ENCODE measurements at regions not wholly inside any gene's neighbourhood (a gene's known extent, or its start where the extent isn't known, plus 50 kb on each side); places are given as distances from the start of the nearest gene placed in this dataset.
"Not testable (repeated sequence)": the region's sequence is repeated elsewhere in the genome, so short reads cannot be mapped to it uniquely, and the experiment has no call there.

- Histone ChIP-seq H3K27me3 (ENCODE audit: control insufficient read depth, extremely low read depth, insufficient read depth, low read length) (no peaks in the 10 kb centered on the region), H3K4me2 (ENCODE audit: control insufficient read depth, extremely low read depth, insufficient read depth, low read depth, low read length) (no peak overlapping the region), H3K9me3 (ENCODE audit: control insufficient read depth, low read depth, low read length) (no peaks in the 10 kb centered on the region), H3K79me2 (ENCODE audit: control insufficient read depth, insufficient read depth, low read length) (no peaks in the 10 kb centered on the region), H3K4me3 (ENCODE audit: control insufficient read depth in 2 of 3, extremely low read depth in 1 of 3, insufficient read depth in 2 of 3, low read depth in 1 of 3, low read length in 3 of 3) (no peak overlapping the region), H3K27ac (ENCODE audit: control insufficient read depth, insufficient read depth, low read length) (no peak overlapping the region), H3K36me3 (ENCODE audit: control insufficient read depth in 2 of 2, extremely low read depth in 1 of 2, insufficient read depth in 2 of 2, low read length in 2 of 2) (no peaks in the 10 kb centered on the region), H4K20me1 (ENCODE audit: control insufficient read depth, extremely low read depth, insufficient read depth, low read length) (no peaks in the 10 kb centered on the region), H3K4me1 (ENCODE audit: control insufficient read depth, extremely low read depth, insufficient read depth, low read length) (no peaks in the 10 kb centered on the region), H2AFZ (ENCODE audit: control insufficient read depth, low read length) (no peak overlapping the region), H3K9me1 (ENCODE audit: control insufficient read depth, extremely low read depth, insufficient read depth, low read length) (no peaks in the 10 kb centered on the region), H3K9ac (ENCODE audit: control insufficient read depth, extremely low read depth, insufficient read depth, low read length) (no peak overlapping the region)
- dilution Hi-C loops (cut with MboI; ENCODE audit: extremely low pct_ligation_motif_present, low sequenced_read_pairs): no loop called here
- no peak for FAIRE-seq
- no peak for DNase-seq (ENCODE audit: low read depth, low spot score)
- TF ChIP-seq EZH2 (IDR thresholded peaks at IDR 0.05; ENCODE audit: low read length): no peak
- no peak for TF ChIP-seq CTCF (optimal IDR thresholded peaks at IDR 0.05 in 1 of 3, IDR thresholded peaks at IDR 0.05 in 1 of 3, conservative IDR thresholded peaks at IDR 0.05 in 1 of 3; ENCODE audit: extremely low read depth in 1 of 3, insufficient read depth in 2 of 3, low read length in 3 of 3)
Observed at GRCh38 chr11:122405547-122406341, 249.8 kb upstream of the UBASH3B start.

- dilution Hi-C loops (cut with MboI; ENCODE audit: extremely low pct_ligation_motif_present, low sequenced_read_pairs): no loop called here
- Histone ChIP-seq H3K9me3 (ENCODE audit: control insufficient read depth, low read depth, low read length) (no peaks in the 10 kb centered on the region), H3K27me3 (ENCODE audit: control insufficient read depth, extremely low read depth, insufficient read depth, low read length) (no peaks in the 10 kb centered on the region), H3K36me3 (ENCODE audit: control insufficient read depth in 2 of 2, extremely low read depth in 1 of 2, insufficient read depth in 2 of 2, low read length in 2 of 2) (no peaks in the 10 kb centered on the region), H3K9me1 (ENCODE audit: control insufficient read depth, extremely low read depth, insufficient read depth, low read length) (no peaks in the 10 kb centered on the region), H4K20me1 (ENCODE audit: control insufficient read depth, extremely low read depth, insufficient read depth, low read length) (no peaks in the 10 kb centered on the region), H2AFZ (ENCODE audit: control insufficient read depth, low read length) (no peak overlapping the region), H3K27ac (ENCODE audit: control insufficient read depth, insufficient read depth, low read length) (no peak overlapping the region), H3K4me3 (ENCODE audit: control insufficient read depth in 2 of 3, extremely low read depth in 1 of 3, insufficient read depth in 2 of 3, low read depth in 1 of 3, low read length in 3 of 3) (no peak overlapping the region), H3K9ac (ENCODE audit: control insufficient read depth, extremely low read depth, insufficient read depth, low read length) (no peak overlapping the region), H3K4me1 (ENCODE audit: control insufficient read depth, extremely low read depth, insufficient read depth, low read length) (no peaks in the 10 kb centered on the region), H3K79me2 (ENCODE audit: control insufficient read depth, insufficient read depth, low read length) (no peaks in the 10 kb centered on the region), H3K4me2 (ENCODE audit: control insufficient read depth, extremely low read depth, insufficient read depth, low read depth, low read length) (no peak overlapping the region)
- FAIRE-seq (no peak), DNase-seq (ENCODE audit: low read depth, low spot score) (no peak)
- TF ChIP-seq EZH2 (IDR thresholded peaks at IDR 0.05; ENCODE audit: low read length) (no peak), CTCF (optimal IDR thresholded peaks at IDR 0.05 in 1 of 3, IDR thresholded peaks at IDR 0.05 in 1 of 3, conservative IDR thresholded peaks at IDR 0.05 in 1 of 3; ENCODE audit: extremely low read depth in 1 of 3, insufficient read depth in 2 of 3, low read length in 3 of 3) (no peak)
Observed at GRCh38 chr11:122404571-122404970, 251.0 kb upstream of the UBASH3B start.

DNA sequence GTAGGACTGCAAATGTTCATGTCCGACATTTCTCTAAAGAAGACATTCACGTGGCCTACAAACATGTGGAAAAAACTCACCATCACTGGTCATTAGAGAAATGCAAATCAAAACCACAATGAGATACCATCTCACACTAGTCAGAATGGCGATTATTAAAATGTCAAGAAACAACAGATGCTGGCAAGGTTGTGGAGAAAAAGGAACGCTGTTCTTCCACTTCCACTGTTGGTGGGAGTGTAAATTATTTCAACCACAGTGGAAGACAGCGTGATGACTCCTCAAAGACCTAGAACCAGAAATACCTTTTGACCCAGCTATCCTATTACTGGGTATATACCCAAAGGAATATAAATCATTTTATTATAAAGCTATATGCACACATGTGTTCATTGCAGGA, 253.9 kb upstream of the UBASH3B start:
- H4K20me1 ChIP-seq (ENCODE audit: control insufficient read depth, extremely low read depth, insufficient read depth, low read length); H2AFZ ChIP-seq (ENCODE audit: control insufficient read depth, low read length); H3K27ac ChIP-seq (ENCODE audit: control insufficient read depth, insufficient read depth, low read length); H3K36me3 ChIP-seq (ENCODE audit: control insufficient read depth in 2 of 2, extremely low read depth in 1 of 2, insufficient read depth in 2 of 2, low read length in 2 of 2); dilution Hi-C loops (cut with MboI; ENCODE audit: extremely low pct_ligation_motif_present, low sequenced_read_pairs); H3K9me1 ChIP-seq (ENCODE audit: control insufficient read depth, extremely low read depth, insufficient read depth, low read length); H3K27me3 ChIP-seq (ENCODE audit: control insufficient read depth, extremely low read depth, insufficient read depth, low read length); FAIRE-seq; DNase-seq (ENCODE audit: low read depth, low spot score); H3K79me2 ChIP-seq (ENCODE audit: control insufficient read depth, insufficient read depth, low read length); H3K4me3 ChIP-seq (ENCODE audit: control insufficient read depth in 2 of 3, extremely low read depth in 1 of 3, insufficient read depth in 2 of 3, low read depth in 1 of 3, low read length in 3 of 3); H3K9me3 ChIP-seq (ENCODE audit: control insufficient read depth, low read depth, low read length); H3K4me1 ChIP-seq (ENCODE audit: control insufficient read depth, extremely low read depth, insufficient read depth, low read length); H3K9ac ChIP-seq (ENCODE audit: control insufficient read depth, extremely low read depth, insufficient read depth, low read length); H3K4me2 ChIP-seq (ENCODE audit: control insufficient read depth, extremely low read depth, insufficient read depth, low read depth, low read length): not testable (repeated sequence)
